Stimulated activated CD4-positive, alpha-beta T cell treated with anti-CD3 and anti-CD28 coated beads, TNF-alpha, amount 100 ng/mL, for 24 hours (primary cell): ENCODE measurements at regions not wholly inside any gene's neighbourhood (a gene's known extent, or its start where the extent isn't known, plus 50 kb on each side); places are given as distances from the start of the nearest gene placed in this dataset.

Experiments used
- DNase-seq, 3 experiments: peaks; one replicate each; pipeline ENCODE4 v3.0.0-alpha.2; 2020; ENCODE audit warnings: low read depth in 3 of 3

GRCh38 chr15:95814908-95815307 lies 515.6 kb upstream of the NR2F2 start:
- DNase-seq = no peak

- no peak for DNase-seq
Observed at GRCh38 chr15:95816591-95816990, 513.9 kb upstream of the NR2F2 start.

GRCh38 chr15:95822961-95823360 lies 507.5 kb upstream of the NR2F2 start:
- no peak for DNase-seq

- DNase-seq = no peak
Observed at GRCh38 chr15:95825208-95825607, 505.3 kb upstream of the NR2F2 start.

GRCh38 chr15:95825671-95826411 lies 504.7 kb upstream of the NR2F2 start:
- DNase-seq = no peak

- DNase-seq = no peak
Observed at GRCh38 chr15:95826412-95827195, 503.9 kb upstream of the NR2F2 start.

- no peak for DNase-seq
Observed at GRCh38 chr15:95829062-95829461, 501.4 kb upstream of the NR2F2 start.

- no peak for DNase-seq
Observed at GRCh38 chr15:95830281-95830680, 500.2 kb upstream of the NR2F2 start.

- no peak for DNase-seq
Observed at GRCh38 chr15:95832668-95833067, 497.8 kb upstream of the NR2F2 start.

GRCh38 chr15:95834028-95834804 lies 496.3 kb upstream of the NR2F2 start:
- no peak for DNase-seq

- DNase-seq = no peak
Observed at GRCh38 chr15:95836536-95836935, 494.0 kb upstream of the NR2F2 start.

- DNase-seq = no peak
Observed at GRCh38 chr15:95837341-95838004, 493.0 kb upstream of the NR2F2 start.

- DNase-seq = no peak
Observed at GRCh38 chr15:95839367-95839782, 491.1 kb upstream of the NR2F2 start.

GRCh38 chr15:95840004-95840403 lies 490.5 kb upstream of the NR2F2 start:
- DNase-seq = no peak

- DNase-seq = no peak
Observed at GRCh38 chr15:95840855-95841254, 489.6 kb upstream of the NR2F2 start.

- DNase-seq = no peak
Observed at GRCh38 chr15:95842576-95842975, 487.9 kb upstream of the NR2F2 start.

GRCh38 chr15:95843241-95843910 lies 487.1 kb upstream of the NR2F2 start:
- DNase-seq = no peak

- no peak for DNase-seq
Observed at GRCh38 chr15:95845862-95846515, 484.5 kb upstream of the NR2F2 start.

- no peak for DNase-seq
Observed at GRCh38 chr15:95848126-95848525, 482.4 kb upstream of the NR2F2 start.

GRCh38 chr15:95850837-95851236 lies 479.7 kb upstream of the NR2F2 start:
- no peak for DNase-seq

GRCh38 chr15:95853350-95853749 lies 477.1 kb upstream of the NR2F2 start:
- DNase-seq = no peak
